ENCODE measurements at regions not wholly inside any gene's neighbourhood (a gene's known extent, or its start where the extent isn't known, plus 50 kb on each side); places are given as distances from the start of the nearest gene placed in this dataset.
"Not testable (repeated sequence)": the region's sequence is repeated elsewhere in the genome, so short reads cannot be mapped to it uniquely, and the experiment has no call there.

GRCh38 chr16:29135098-29135497, 150.2 kb downstream of the LAT start:
- TF ChIP-seq CTCF, POLR2A (IDR thresholded peaks at IDR 0.05): not testable (repeated sequence)

Measured in body of pancreas (tissue), 4 donors.